GM23338 (cell line): ENCODE measurements at regions not wholly inside any gene's neighbourhood (a gene's known extent, or its start where the extent isn't known, plus 50 kb on each side); places are given as distances from the start of the nearest gene placed in this dataset.
A peak's percentile ranks its signal among the peaks of the same experiment; 100 is the strongest.

Source experiments
- ATAC-seq: fragments of 200-7000 bp; cut with Tn5 transposase; 3 replicates; pipeline ENCODE4 v1.9.1; 2020
- DNase-seq: peaks from one replicate; pipeline ENCODE4 v3.0.0-alpha.2; 2015; ENCODE audit warnings: low spot score
- H2AFZ ChIP-seq: fragments of 200-600 bp; sonication (generic); 2 replicates; pipeline ENCODE4 v1.8.0; 2016; ENCODE audit warnings: antibody characterized with exemption, mild to moderate bottlenecking, moderate library complexity
- H3F3A ChIP-seq: fragments of 200-600 bp; sonication (generic); replicated peaks from 2 replicates; pipeline ENCODE4 v1.8.0; 2017; ENCODE audit warnings: antibody characterized with exemption, mixed run types, low read depth
- H3K27ac ChIP-seq: fragments of 200-600 bp; sonication (generic); 2 replicates; pipeline ENCODE4 v1.6.1; 2016; ENCODE audit warnings: low read depth
- H3K27me3 ChIP-seq: fragments of 200-600 bp; sonication (generic); 2 replicates; pipeline ENCODE4 v1.8.0; 2016; ENCODE audit warnings: mild to moderate bottlenecking, mixed run types, moderate library complexity; ENCODE audit not compliant: insufficient read depth
- H3K36me3 ChIP-seq: fragments of 200-600 bp; sonication (generic); 2 replicates; pipeline ENCODE4 v1.8.0; 2016; ENCODE audit warnings: mild to moderate bottlenecking; ENCODE audit not compliant: insufficient read depth
- H3K4me1 ChIP-seq: fragments of 200-600 bp; sonication (generic); 2 replicates; pipeline ENCODE4 v1.8.0; 2016; ENCODE audit warnings: mild to moderate bottlenecking, moderate library complexity; ENCODE audit not compliant: insufficient read depth
- H3K4me2 ChIP-seq: fragments of 200-600 bp; sonication (generic); 2 replicates; pipeline ENCODE4 v1.7.1; 2017; ENCODE audit warnings: mixed run types
- H3K4me3 ChIP-seq: fragments of 200-600 bp; sonication (generic); 2 replicates; pipeline ENCODE4 v1.6.1; 2016; ENCODE audit warnings: mixed run types
- H3K79me2 ChIP-seq: fragments of 200-600 bp; sonication (generic); replicated peaks from 2 replicates; pipeline ENCODE4 v1.8.0; 2017; ENCODE audit warnings: mild to moderate bottlenecking; ENCODE audit not compliant: insufficient read depth
- H3K9me2 ChIP-seq: fragments of 200-600 bp; sonication (generic); 2 replicates; pipeline ENCODE4 v1.8.0; 2017; ENCODE audit not compliant: insufficient read depth
- H4K20me1 ChIP-seq: fragments of 200-600 bp; sonication (generic); replicated peaks from 2 replicates; pipeline ENCODE4 v1.8.0; 2017; ENCODE audit warnings: mild to moderate bottlenecking; ENCODE audit not compliant: insufficient read depth
- H3K27ac Mint-ChIP-seq: 2 replicates; pipeline ENCODE4 v1.8.0; 2020; ENCODE audit warnings: inconsistent platforms, mild to moderate bottlenecking, moderate library complexity, mixed read lengths
- H3K27me3 Mint-ChIP-seq: 3 replicates; pipeline ENCODE4 v1.8.0; 2022; ENCODE audit warnings: low read depth, mild to moderate bottlenecking, moderate library complexity, mixed read lengths, inconsistent platforms; ENCODE audit not compliant: insufficient read depth, poor library complexity
- H3K36me3 Mint-ChIP-seq: 3 replicates; pipeline ENCODE4 v1.8.0; 2021; ENCODE audit warnings: low read depth, mild to moderate bottlenecking, inconsistent platforms, moderate library complexity, mixed read lengths
- H3K4me1 Mint-ChIP-seq: 3 replicates; pipeline ENCODE4 v1.8.0; 2020; ENCODE audit warnings: mild to moderate bottlenecking, inconsistent platforms, mixed read lengths
- H3K4me3 Mint-ChIP-seq: 3 replicates; pipeline ENCODE4 v1.8.0; 2021; ENCODE audit warnings: moderate library complexity, mild to moderate bottlenecking, inconsistent platforms, mixed read lengths
- H3K9me3 Mint-ChIP-seq: 3 replicates; pipeline ENCODE4 v1.8.0; 2020; ENCODE audit warnings: moderate library complexity, mild to moderate bottlenecking, inconsistent platforms, mixed read lengths
- CREB1 ChIP-seq: fragments of 250-450 bp; sonication (Bioruptor Pico); IDR thresholded peaks from 2 replicates; pipeline ENCODE4 v1.5.0; 2020; ENCODE audit warnings: low read depth, mild to moderate bottlenecking, moderate library complexity
- CTCF ChIP-seq, 2 experiments: fragments of 200-600 bp in 1 of 2; sonication (generic) in 1 of 2; conservative IDR thresholded peaks; 2 replicates each; pipeline versions ENCODE4 v1.5.1 to v1.6.1; 2016 to 2017; ENCODE audit warnings: antibody characterized with exemption in 2 of 2, low read depth in 2 of 2, mild to moderate bottlenecking in 2 of 2, moderate library complexity in 1 of 2
- EZH2 ChIP-seq: fragments of 200-600 bp; sonication (generic); IDR thresholded peaks from one replicate; pipeline ENCODE4 v1.8.0; 2017; ENCODE audit warnings: antibody characterized with exemption, mild to moderate bottlenecking, low read depth; ENCODE audit not compliant: unreplicated experiment
- EZH2phosphoT487 ChIP-seq: fragments of 200-600 bp; sonication (generic); IDR thresholded peaks from one replicate; pipeline ENCODE4 v1.8.1; 2018; ENCODE audit warnings: antibody characterized with exemption; ENCODE audit not compliant: unreplicated experiment
- JUNB ChIP-seq: IDR thresholded peaks from one replicate; pipeline ENCODE4 v1.6.1; 2016; ENCODE audit warnings: antibody characterized with exemption; ENCODE audit not compliant: unreplicated experiment
- STAT1 ChIP-seq: IDR thresholded peaks from one replicate; pipeline ENCODE4 v1.6.1; 2016; ENCODE audit warnings: antibody characterized with exemption; ENCODE audit not compliant: unreplicated experiment
- ZNF114 ChIP-seq: fragments of 250-450 bp; sonication (Bioruptor Pico); IDR thresholded peaks from 2 replicates; pipeline ENCODE4 v1.5.0; 2020; ENCODE audit warnings: mild to moderate bottlenecking, moderate library complexity
- TF ChIP-seq, protein P1 (sequence below): IDR thresholded peaks from one replicate; pipeline ENCODE4 v1.6.1; 2018; ENCODE audit warnings: antibody characterized with exemption; ENCODE audit not compliant: unreplicated experiment
- TF ChIP-seq, protein P2 (sequence below): IDR thresholded peaks from 2 replicates; pipeline ENCODE4 v1.6.1; 2016; ENCODE audit warnings: antibody characterized with exemption

- TF ChIP-seq CTCF (conservative IDR thresholded peaks at IDR 0.05; ENCODE audit: low read depth in 2 of 2) (no peak), EZH2 (no peak), ZNF114 (CRISPR knock-in tag) (no peak), EZH2phosphoT487 (no peak), STAT1 (no peak), JUNB (no peak), CREB1 (no peak)
- TF ChIP-seq, protein P1, sequence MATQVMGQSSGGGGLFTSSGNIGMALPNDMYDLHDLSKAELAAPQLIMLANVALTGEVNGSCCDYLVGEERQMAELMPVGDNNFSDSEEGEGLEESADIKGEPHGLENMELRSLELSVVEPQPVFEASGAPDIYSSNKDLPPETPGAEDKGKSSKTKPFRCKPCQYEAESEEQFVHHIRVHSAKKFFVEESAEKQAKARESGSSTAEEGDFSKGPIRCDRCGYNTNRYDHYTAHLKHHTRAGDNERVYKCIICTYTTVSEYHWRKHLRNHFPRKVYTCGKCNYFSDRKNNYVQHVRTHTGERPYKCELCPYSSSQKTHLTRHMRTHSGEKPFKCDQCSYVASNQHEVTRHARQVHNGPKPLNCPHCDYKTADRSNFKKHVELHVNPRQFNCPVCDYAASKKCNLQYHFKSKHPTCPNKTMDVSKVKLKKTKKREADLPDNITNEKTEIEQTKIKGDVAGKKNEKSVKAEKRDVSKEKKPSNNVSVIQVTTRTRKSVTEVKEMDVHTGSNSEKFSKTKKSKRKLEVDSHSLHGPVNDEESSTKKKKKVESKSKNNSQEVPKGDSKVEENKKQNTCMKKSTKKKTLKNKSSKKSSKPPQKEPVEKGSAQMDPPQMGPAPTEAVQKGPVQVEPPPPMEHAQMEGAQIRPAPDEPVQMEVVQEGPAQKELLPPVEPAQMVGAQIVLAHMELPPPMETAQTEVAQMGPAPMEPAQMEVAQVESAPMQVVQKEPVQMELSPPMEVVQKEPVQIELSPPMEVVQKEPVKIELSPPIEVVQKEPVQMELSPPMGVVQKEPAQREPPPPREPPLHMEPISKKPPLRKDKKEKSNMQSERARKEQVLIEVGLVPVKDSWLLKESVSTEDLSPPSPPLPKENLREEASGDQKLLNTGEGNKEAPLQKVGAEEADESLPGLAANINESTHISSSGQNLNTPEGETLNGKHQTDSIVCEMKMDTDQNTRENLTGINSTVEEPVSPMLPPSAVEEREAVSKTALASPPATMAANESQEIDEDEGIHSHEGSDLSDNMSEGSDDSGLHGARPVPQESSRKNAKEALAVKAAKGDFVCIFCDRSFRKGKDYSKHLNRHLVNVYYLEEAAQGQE: no peak
- TF ChIP-seq, protein P2, sequence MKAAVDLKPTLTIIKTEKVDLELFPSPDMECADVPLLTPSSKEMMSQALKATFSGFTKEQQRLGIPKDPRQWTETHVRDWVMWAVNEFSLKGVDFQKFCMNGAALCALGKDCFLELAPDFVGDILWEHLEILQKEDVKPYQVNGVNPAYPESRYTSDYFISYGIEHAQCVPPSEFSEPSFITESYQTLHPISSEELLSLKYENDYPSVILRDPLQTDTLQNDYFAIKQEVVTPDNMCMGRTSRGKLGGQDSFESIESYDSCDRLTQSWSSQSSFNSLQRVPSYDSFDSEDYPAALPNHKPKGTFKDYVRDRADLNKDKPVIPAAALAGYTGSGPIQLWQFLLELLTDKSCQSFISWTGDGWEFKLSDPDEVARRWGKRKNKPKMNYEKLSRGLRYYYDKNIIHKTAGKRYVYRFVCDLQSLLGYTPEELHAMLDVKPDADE: no peak
Observed at GRCh38 chr15:59847968-59848367, 156.1 kb upstream of the FOXB1 start (continued).

DNA sequence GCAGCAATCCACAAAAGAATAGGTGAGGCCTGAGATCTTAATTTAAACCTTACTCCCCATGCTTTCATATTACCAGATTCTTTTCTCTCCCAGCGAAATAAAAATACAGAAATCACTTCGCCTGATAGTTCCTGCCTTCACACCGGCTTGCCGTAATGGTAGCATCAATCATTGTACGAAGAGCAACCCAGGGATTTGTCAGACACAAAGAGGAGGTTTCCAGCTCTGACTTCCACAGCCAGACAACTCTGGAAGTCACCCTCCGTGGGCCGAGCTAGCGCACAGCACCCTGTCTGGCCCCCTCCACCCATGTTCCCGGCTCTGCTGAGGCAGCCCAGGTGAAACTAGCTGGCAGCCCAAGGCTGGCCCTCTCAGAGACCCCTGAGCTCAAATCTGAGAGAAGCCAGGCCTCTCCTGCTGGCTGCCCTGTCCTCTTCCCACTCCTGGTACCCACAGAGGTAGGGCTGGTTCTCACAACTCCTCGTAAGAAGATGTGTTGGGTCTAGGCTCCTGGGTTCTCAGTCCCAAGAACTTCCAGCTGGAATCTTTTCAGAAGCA is 156.9 kb upstream of the BNIP2 start:
- no peak overlapping the region for H3K4me3 Mint-ChIP-seq
- H3K27me3 ChIP-seq: no peaks in the 10 kb centered on the region
- no peaks in the 10 kb centered on the region for H3K9me3 Mint-ChIP-seq
- H3K36me3 ChIP-seq: no peaks in the 10 kb centered on the region
- no peaks in the 10 kb centered on the region for H3F3A ChIP-seq
- peaks cover 3% of the 10 kb centered on the region for H3K27me3 Mint-ChIP-seq
- no peaks in the 10 kb centered on the region for H3K4me1 ChIP-seq
- H3K36me3 Mint-ChIP-seq: no peaks in the 10 kb centered on the region
- H3K27ac Mint-ChIP-seq: no peak overlapping the region
- H3K4me1 Mint-ChIP-seq: peaks cover 11% of the 10 kb centered on the region; the same call in 2 of the 3 replicates
- H2AFZ ChIP-seq: 0 out of 2 replicates have a peak overlapping the region, but pooled peaks have one; percentile 23
- H3K9me2 ChIP-seq: no peaks in the 10 kb centered on the region
- H4K20me1 ChIP-seq: no peaks in the 10 kb centered on the region
- no peaks in the 10 kb centered on the region for H3K79me2 ChIP-seq
- H3K4me3 ChIP-seq: no peak overlapping the region
- no peak for DNase-seq
- ATAC-seq: no peak
- no peak overlapping the region for H3K4me2 ChIP-seq
- H3K27ac ChIP-seq: no peak overlapping the region
- no peak for TF ChIP-seq CTCF (conservative IDR thresholded peaks at IDR 0.05; ENCODE audit: low read depth in 2 of 2)
- TF ChIP-seq, protein P1: no peak
